ENCODE measurements at regions not wholly inside any gene's neighbourhood (a gene's known extent, or its start where the extent isn't known, plus 50 kb on each side); places are given as distances from the start of the nearest gene placed in this dataset.

GRCh38 chr10:113329121-113329596, 223.7 kb upstream of the HABP2 start:
- no peak for DNase-seq

GRCh38 chr10:113331961-113332360, 220.9 kb upstream of the HABP2 start:
- no peak for DNase-seq

GRCh38 chr10:113333313-113333712, 219.5 kb upstream of the HABP2 start:
- DNase-seq = no peak

GRCh38 chr10:113335592-113335991, 217.3 kb upstream of the HABP2 start:
- DNase-seq = no peak

GRCh38 chr10:113336549-113337130, 216.2 kb upstream of the HABP2 start:
- DNase-seq = no peak

GRCh38 chr10:113337142-113337541, 215.7 kb upstream of the HABP2 start:
- DNase-seq = no peak

- DNase-seq = no peak
Observed at GRCh38 chr10:113339121-113339520, 213.7 kb upstream of the HABP2 start.

GRCh38 chr10:113340282-113340681, 212.6 kb upstream of the HABP2 start:
- DNase-seq = no peak

GRCh38 chr10:113341138-113341537, 211.7 kb upstream of the HABP2 start:
- DNase-seq = no peak

GRCh38 chr10:113345826-113346624, 206.8 kb upstream of the HABP2 start:
- no peak for DNase-seq

- no peak for DNase-seq
Observed at GRCh38 chr10:113347508-113347907, 205.3 kb upstream of the HABP2 start.

GRCh38 chr10:113348694-113349093, 204.2 kb upstream of the HABP2 start:
- DNase-seq = no peak

- DNase-seq = no peak
Observed at GRCh38 chr10:113350311-113351040, 202.4 kb upstream of the HABP2 start.

GRCh38 chr10:113354711-113355110, 198.1 kb upstream of the HABP2 start:
- DNase-seq = no peak

GRCh38 chr10:113356794-113357680, 195.8 kb upstream of the HABP2 start:
- DNase-seq = no peak

- peak; percentile 6 for DNase-seq
Observed at GRCh38 chr10:113357681-113358300, 195.1 kb upstream of the HABP2 start.

GRCh38 chr10:113359655-113360054, 193.2 kb upstream of the HABP2 start:
- DNase-seq = no peak

- DNase-seq = no peak
Observed at GRCh38 chr10:113360870-113361269, 192.0 kb upstream of the HABP2 start.

GRCh38 chr10:113362645-113363091, 190.2 kb upstream of the HABP2 start:
- no peak for DNase-seq

- DNase-seq = no peak
Observed at GRCh38 chr10:113364227-113364626, 188.6 kb upstream of the HABP2 start.

- DNase-seq = no peak
Observed at GRCh38 chr10:113368666-113369364, 184.0 kb upstream of the HABP2 start.

- no peak for DNase-seq
Observed at GRCh38 chr10:113369365-113369694, 183.5 kb upstream of the HABP2 start.

All from NCI-H146 (cell line).